Activated naive CD8-positive, alpha-beta T cell treated with anti-CD3 and anti-CD28 coated beads for 36 hours (primary cell): ENCODE measurements at regions not wholly inside any gene's neighbourhood (a gene's known extent, or its start where the extent isn't known, plus 50 kb on each side); places are given as distances from the start of the nearest gene placed in this dataset.

Experiments
- DNase-seq: peaks from one replicate; pipeline ENCODE4 v3.0.0; 2021
- H3K27ac Mint-ChIP-seq: one replicate; pipeline ENCODE4 v1.8.0; 2022; ENCODE audit warnings: mild to moderate bottlenecking, moderate library complexity, mixed read lengths
- H3K27me3 Mint-ChIP-seq: one replicate; pipeline ENCODE4 v1.8.0; 2022; ENCODE audit warnings: mild to moderate bottlenecking, mixed read lengths
- H3K36me3 Mint-ChIP-seq: one replicate; pipeline ENCODE4 v1.8.0; 2021; ENCODE audit warnings: mild to moderate bottlenecking, mixed read lengths
- H3K4me1 Mint-ChIP-seq: one replicate; pipeline ENCODE4 v1.8.0; 2021; ENCODE audit warnings: mixed read lengths
- H3K4me3 Mint-ChIP-seq: one replicate; pipeline ENCODE4 v1.8.0; 2022; ENCODE audit warnings: mild to moderate bottlenecking, moderate library complexity, mixed read lengths
- H3K9me3 Mint-ChIP-seq: one replicate; pipeline ENCODE4 v1.8.0; 2022; ENCODE audit warnings: mixed read lengths

DNA sequence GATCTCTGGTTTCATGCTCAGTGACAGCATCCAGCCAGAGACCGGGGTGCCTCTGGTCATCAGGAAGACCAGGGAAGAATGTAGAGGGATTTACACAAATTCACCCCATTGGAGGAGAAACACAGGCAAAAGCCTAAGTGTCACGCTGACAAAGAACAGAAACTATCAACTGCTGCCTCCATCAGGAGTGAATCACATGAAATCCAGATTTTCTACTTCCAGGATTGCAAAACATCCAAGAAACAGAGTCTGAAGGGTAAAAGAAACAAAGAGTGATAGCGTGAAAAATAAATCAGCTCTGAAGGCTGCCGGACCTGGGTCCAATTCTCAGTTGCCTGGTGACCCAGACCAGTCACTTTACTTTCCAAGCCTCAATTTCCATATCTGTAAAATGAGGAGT lies 136.1 kb upstream of the MAP1LC3B2 start:
- H3K36me3 Mint-ChIP-seq, result no peaks in the 10 kb centered on the region
- no peaks in the 10 kb centered on the region for H3K27me3 Mint-ChIP-seq
- H3K27ac Mint-ChIP-seq, result no peak overlapping the region
- H3K9me3 Mint-ChIP-seq, result peaks cover 4% of the 10 kb centered on the region
- no peak for DNase-seq
- no peaks in the 10 kb centered on the region for H3K4me1 Mint-ChIP-seq
- no peak overlapping the region for H3K4me3 Mint-ChIP-seq

DNA sequence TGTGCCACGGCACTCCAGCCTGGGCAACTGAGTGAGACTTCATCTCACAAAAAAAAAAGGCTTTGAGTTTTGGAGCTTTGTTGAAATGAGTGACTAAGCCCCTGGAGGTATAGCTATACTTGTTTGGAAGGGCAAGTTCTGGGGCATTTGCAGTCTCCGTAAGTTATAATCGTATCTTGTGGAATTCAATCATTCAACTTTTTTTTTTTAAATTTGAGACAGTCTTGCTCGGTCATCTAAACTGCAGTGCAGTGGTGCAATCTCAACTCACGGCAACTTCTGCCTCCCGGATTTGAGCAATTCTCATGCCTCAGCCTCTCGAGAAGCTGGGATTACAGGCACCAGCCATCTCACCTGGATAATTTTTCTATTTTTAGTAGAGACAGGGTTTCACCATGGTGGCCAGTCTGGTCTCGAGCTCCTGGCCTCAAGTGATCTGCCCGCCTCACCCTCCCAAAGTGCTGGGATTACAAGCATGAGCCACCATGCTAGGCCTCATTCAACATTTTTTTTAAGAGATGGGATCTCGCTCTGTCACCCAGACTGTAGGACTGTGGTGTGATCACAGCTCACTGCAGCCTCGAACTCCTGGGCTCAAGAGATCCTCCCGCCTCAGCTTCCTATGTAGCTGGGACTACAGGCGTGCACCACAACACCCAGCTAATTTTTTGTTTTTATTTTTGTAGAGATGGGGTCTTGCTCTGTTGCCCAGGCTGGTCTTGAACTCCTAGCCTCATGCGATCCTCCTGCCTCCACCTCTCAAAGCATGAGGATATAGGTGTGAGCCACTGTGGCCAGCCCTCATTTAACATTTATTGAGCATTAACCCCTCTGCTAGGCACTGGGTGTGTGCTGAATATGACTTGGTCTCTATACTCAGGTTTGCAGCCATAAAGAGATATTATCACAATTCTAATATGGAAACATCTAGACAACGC lies 133.7 kb upstream of the MAP1LC3B2 start:
- no peaks in the 10 kb centered on the region for H3K4me1 Mint-ChIP-seq

DNA sequence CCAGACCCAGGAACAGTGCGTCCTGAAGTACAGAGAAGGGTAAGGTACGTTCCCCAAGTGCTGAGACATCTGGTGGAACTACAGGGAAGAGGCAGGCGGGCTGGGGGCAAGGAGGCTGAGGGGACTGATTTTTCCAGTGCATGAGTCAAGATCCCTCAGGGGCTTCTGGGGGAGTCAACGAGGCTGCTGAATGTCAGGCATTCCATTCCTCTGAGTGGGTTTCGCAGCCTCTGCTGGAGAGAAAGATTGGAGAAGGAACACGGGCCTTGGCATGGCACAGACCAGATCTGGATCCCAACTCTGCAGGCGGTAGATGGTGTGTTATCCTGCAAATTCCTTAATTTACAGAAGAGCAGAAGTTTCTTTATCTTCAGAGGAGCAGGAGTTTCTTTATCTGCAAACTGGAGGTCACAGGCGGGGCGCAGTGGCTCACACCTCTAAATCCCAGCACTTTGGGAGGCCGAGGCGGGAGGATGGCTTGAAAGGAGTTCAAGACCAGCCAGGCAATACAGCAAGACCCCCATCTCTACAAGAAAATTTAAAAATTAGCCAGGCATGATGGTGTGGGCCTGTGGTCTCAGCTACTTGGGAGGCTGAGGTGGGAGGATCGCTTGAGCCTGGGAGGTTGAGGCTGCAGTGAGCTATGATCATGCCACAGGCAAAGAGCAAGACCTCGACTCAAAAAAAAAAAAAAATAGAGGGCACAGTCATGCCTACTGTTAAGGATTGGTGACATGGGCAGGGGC lies 132.6 kb upstream of the MAP1LC3B2 start:
- no peak overlapping the region for H3K27ac Mint-ChIP-seq
- no peak for DNase-seq
- peaks cover 4% of the 10 kb centered on the region for H3K9me3 Mint-ChIP-seq
- H3K36me3 Mint-ChIP-seq, result no peaks in the 10 kb centered on the region
- no peaks in the 10 kb centered on the region for H3K27me3 Mint-ChIP-seq
- no peaks in the 10 kb centered on the region for H3K4me1 Mint-ChIP-seq
- H3K4me3 Mint-ChIP-seq, result no peak overlapping the region

More for the DNA sequence above, 133.7 kb upstream of the MAP1LC3B2 start:
- Mint-ChIP-seq H3K36me3 (no peaks in the 10 kb centered on the region), H3K27ac (no peak overlapping the region), H3K9me3 (peaks cover 4% of the 10 kb centered on the region), H3K4me3 (no peak overlapping the region), H3K27me3 (no peaks in the 10 kb centered on the region)
- no peak for DNase-seq

DNA sequence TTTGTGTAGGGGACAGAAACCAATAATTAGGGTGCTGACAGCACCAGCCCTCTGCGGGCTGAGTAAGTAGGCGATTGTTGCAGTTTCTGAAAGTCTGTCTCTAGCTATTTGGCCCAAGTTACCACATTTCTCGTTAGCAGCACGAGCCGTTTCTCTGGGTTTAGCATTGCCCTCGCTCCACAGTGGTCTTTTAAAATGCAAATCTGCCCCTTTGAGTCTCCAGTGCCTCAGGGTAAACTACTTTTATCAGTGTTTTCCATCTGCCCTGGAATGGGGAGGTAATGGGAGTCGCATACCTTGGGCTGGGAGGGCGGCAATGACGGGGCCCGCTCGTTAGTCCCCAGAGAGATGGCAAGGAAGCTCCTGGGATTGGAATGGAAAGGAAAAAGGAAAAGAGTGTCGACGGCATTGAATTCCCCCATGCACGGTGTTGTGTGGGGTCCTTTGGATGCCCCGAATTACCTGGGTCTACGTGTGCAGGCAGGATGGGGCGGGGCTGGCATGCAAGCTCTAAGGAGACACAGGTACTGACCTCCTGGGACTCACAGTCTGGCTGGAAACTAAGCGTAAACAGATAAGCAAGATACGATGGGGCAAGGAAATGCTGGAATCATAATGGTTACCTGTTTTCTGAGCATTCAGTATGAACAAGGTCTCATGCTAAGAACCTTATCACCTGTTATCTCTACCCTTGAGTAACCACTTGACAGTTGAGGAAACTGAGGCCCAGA lies 131.8 kb upstream of the MAP1LC3B2 start:
- H3K9me3 Mint-ChIP-seq, result no peaks in the 10 kb centered on the region
- no peak overlapping the region for H3K27ac Mint-ChIP-seq
- no peaks in the 10 kb centered on the region for H3K36me3 Mint-ChIP-seq

DNA sequence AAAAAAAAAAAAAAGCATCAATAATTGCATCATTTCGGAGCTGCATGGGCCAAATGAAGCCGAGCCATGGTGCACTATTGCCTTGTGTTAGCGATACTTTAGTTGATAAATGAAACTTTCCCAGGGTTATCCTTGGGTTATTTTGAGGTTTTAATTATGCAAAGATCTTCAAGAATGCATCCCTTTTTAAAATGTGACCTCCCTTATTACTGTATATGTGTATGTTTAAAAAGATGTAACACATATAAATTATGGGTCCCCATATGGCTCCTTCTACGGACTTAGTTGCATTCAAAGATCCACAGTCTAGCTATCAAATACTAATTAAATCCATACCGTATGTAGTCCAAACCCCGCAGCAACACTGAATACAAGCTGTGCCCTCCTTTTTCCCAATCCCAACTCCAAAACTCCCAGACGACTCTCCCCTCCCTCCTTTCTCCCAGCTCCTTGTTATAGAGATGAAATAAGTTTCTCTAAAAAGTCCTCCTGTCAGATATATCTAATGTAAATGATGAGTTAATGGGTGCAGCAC lies 129.3 kb upstream of the MAP1LC3B2 start:
- no peak overlapping the region for H3K27ac Mint-ChIP-seq
- H3K4me3 Mint-ChIP-seq, result no peak overlapping the region
- H3K4me1 Mint-ChIP-seq, result peaks cover 3% of the 10 kb centered on the region
- no peaks in the 10 kb centered on the region for H3K27me3 Mint-ChIP-seq
- no peaks in the 10 kb centered on the region for H3K9me3 Mint-ChIP-seq
- peaks cover 2% of the 10 kb centered on the region for H3K36me3 Mint-ChIP-seq
- DNase-seq, result no peak

More for the DNA sequence above, 131.8 kb upstream of the MAP1LC3B2 start:
- Mint-ChIP-seq H3K27me3 (no peaks in the 10 kb centered on the region), H3K4me1 (no peaks in the 10 kb centered on the region), H3K4me3 (no peak overlapping the region)
- DNase-seq, result no peak

DNA sequence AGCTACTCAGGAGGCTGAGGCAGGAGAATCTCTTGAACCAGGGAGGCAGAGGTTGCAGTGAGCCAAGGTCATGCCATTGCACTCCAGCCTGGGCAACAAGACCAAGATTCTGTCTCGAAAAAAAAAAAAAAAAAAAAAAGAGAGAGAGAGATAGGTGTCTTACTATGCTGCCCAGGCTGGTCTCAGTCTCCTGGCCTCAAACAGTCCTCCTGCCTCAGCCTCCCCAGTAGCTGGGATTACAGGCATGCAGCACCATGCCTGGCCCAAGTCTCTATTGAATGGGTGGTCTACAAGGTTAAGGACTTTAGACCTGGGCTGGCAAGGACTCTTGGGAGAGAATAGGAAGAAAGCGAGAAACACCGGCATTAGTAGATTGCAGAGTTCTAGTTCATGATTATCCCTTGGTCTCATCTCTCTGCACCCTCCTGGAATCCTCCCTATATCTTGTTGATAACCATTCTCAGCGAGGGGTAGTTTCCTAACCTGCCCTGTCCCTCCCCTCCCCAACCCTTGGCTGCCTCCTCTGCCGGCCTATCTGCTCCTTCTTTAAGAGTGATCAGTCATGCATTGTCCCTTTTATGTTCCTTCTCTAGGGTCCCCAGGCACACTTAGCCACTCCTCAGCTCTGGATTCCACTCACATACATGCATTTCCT lies 128.1 kb upstream of the MAP1LC3B2 start:
- peaks cover 3% of the 10 kb centered on the region for H3K4me1 Mint-ChIP-seq
- H3K27ac Mint-ChIP-seq, result no peak overlapping the region
- no peaks in the 10 kb centered on the region for H3K27me3 Mint-ChIP-seq
- H3K9me3 Mint-ChIP-seq, result no peaks in the 10 kb centered on the region
- no peak for DNase-seq
- peaks cover 2% of the 10 kb centered on the region for H3K36me3 Mint-ChIP-seq
- no peak overlapping the region for H3K4me3 Mint-ChIP-seq

DNA sequence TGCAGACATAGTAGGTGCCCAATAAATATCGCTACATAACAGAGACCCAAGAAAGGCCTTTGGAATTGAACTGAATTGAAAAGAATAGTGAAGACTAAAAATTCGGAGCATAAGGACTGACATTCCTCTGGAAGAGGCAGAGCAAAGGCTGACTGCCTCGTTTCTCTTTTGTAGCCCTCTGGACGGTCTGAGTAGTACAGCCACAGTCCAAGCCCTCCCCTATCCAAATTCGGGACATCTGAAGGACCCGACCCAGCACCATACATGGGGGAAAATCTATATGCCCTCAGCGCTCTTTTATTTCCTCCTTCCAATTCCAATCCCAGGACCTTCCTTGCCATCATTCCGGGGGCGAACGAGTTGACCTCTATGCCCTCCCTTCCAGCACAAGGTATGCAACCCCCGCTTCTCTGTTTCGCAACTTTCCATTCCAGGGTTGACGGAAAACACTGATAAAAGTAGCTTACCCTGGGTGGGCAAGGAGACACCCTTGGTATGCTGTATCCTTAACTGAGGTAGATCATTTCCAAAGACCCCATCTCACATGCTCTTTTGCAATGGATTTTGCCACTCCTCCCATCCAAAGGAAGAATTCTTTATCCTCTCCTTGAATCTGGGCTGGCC lies 127.4 kb upstream of the MAP1LC3B2 start:
- H3K36me3 Mint-ChIP-seq, result peaks cover 2% of the 10 kb centered on the region
- peaks cover 3% of the 10 kb centered on the region for H3K4me1 Mint-ChIP-seq
- DNase-seq, result no peak
- H3K27ac Mint-ChIP-seq, result no peak overlapping the region
- H3K27me3 Mint-ChIP-seq, result no peaks in the 10 kb centered on the region
- no peak overlapping the region for H3K4me3 Mint-ChIP-seq
- H3K9me3 Mint-ChIP-seq, result no peaks in the 10 kb centered on the region

DNA sequence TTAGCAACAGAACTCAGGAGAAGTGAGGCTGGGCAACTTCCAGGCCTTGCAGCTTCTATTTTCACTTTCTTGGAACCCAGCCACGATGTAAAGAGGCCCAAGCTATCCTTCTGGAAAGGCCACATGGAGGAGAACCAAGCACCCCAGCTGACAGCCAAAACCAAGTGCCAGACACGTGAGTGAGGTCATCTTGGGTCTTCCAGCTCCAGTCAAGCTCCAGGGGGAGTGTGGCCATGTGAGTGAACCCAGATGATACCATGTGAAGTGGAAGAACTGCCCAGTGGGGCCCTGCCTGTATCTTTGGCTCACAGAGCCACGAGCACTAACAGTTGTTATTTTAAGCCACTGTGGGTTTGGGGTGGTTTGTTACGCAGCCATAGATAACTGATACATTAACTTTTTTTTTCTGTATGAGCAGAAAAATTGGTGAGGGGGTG lies 126.8 kb upstream of the MAP1LC3B2 start:
- no peaks in the 10 kb centered on the region for H3K9me3 Mint-ChIP-seq
- H3K4me1 Mint-ChIP-seq, result peaks cover 3% of the 10 kb centered on the region
- DNase-seq, result no peak
- no peak overlapping the region for H3K27ac Mint-ChIP-seq
- H3K36me3 Mint-ChIP-seq, result peaks cover 2% of the 10 kb centered on the region
- H3K4me3 Mint-ChIP-seq, result no peak overlapping the region
- H3K27me3 Mint-ChIP-seq, result no peaks in the 10 kb centered on the region

DNA sequence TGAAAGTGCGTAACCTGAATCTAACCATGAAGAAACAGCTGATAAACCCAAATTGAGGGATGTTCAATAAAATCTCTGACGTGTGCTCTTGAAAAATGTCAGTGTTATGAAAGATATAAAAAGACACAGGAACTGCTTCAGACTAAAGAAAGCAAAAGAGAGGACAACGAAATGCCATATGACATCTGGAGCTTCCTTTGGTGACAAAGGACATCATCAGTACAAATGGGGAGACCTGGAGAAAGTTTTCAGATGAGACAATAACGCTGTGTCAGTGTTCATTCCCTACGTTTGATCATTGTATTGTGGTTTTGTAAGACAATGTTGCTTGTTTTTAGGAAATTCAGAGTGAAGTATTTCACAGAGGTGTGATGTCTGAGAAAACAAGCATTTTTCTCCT lies 125.9 kb upstream of the MAP1LC3B2 start:
- H3K4me3 Mint-ChIP-seq, result no peak overlapping the region
- no peak for DNase-seq
- H3K9me3 Mint-ChIP-seq, result no peaks in the 10 kb centered on the region
- no peak overlapping the region for H3K27ac Mint-ChIP-seq
- peaks cover 2% of the 10 kb centered on the region for H3K36me3 Mint-ChIP-seq
- no peaks in the 10 kb centered on the region for H3K27me3 Mint-ChIP-seq
- H3K4me1 Mint-ChIP-seq, result peaks cover 3% of the 10 kb centered on the region

DNA sequence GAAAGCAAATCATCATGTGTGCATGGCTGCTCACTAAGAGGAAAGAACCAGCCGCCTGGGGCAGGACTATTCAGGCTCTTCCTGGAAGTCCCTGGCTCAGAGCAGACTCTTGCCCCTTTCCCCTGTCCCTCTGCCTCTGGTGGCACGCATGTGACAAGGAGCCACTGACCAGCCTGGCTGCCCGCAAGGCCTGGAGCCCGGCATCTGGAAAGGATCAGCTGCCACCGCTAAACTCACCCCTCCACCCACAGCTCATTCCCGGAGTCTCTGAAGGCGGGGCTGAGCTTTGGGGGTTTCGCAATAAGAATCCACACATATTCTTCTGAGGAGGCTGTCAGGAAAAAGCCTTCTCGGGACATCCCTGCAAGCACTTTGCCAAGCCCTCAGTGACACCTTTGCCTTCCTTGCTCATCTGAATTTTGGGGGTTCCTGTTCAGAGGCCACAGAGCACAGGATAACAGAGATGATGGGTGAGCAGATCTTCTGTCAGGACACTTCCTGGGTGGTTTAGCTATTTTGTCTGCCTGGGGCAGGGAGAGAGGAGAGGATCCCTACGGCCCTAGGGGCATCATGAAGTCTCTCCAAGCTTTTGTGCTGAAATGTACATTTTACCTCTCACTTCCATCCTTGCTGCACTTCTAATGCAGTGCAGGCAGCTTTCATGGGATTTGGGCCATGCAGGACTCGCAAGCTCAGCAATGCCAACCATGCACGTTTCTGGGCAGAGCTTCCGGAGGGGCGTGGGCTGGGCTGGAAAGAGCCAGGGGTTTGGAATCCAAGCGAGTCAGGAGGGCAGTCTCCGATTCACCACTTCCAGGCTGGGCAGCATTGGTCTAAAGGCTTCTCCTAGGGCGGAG lies 124.8 kb upstream of the MAP1LC3B2 start:
- H3K27ac Mint-ChIP-seq, result no peak overlapping the region
- no peak for DNase-seq
- H3K36me3 Mint-ChIP-seq, result peaks cover 2% of the 10 kb centered on the region
- no peaks in the 10 kb centered on the region for H3K27me3 Mint-ChIP-seq
- H3K4me1 Mint-ChIP-seq, result peaks cover 3% of the 10 kb centered on the region
- H3K4me3 Mint-ChIP-seq, result no peak overlapping the region
- H3K9me3 Mint-ChIP-seq, result no peaks in the 10 kb centered on the region

DNA sequence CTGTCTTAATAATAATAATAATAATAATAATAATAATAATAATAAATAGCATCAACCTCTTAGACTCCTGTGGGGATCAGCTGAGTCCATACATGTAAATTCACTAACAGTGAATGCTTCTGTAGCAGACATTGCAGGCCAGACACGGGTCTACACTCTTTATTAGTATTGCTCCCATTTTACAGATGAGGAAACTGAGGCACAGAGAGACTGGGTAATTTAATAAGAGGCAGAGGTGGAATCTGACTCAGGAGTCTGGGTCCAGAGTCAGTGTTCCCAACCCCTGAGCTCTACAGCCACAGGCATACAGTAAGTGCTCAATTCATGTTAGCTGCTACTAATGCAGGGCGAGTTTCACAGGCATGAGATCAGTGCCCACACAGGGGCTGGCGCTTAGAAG lies 123.2 kb upstream of the MAP1LC3B2 start:
- Mint-ChIP-seq H3K36me3 (peaks cover 2% of the 10 kb centered on the region), H3K4me1 (peaks cover 3% of the 10 kb centered on the region), H3K9me3 (no peaks in the 10 kb centered on the region), H3K4me3 (no peak overlapping the region), H3K27me3 (no peaks in the 10 kb centered on the region), H3K27ac (no peak overlapping the region)
- no peak for DNase-seq

DNA sequence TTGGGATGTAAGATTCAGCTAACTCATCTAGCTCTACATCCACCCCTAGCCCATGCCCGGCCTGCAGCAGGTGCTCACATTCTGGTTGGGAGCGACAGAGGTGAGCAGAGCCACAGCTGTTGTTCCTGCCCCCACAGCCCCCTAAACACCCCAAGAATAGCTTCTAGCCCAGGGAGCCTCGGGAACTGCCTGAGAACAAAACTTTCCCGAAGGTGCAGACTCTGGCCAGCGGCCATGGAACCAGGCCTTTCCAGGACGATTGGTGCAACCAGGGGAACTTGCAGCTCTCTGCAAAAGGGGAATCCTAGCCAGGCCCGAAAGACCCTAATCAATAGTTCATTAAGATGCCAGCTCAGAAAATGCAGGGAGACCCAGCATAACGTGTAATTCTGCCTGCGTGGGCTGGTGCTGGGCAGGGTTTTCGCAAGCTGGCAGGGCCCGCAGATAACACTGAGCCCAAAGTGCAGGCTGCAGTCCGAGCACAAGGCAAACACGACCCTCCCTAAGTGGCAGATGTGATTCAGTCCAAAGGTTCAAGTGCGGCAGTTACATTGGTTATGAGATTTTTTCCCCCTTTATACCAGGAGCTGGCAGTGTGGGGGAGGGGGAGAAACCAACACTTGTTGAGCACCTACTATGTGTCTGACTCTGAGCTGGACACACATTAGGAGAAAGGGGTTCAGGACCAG lies 122.5 kb upstream of the MAP1LC3B2 start:
- Mint-ChIP-seq H3K4me3 (no peak overlapping the region), H3K27me3 (no peaks in the 10 kb centered on the region), H3K4me1 (peaks cover 3% of the 10 kb centered on the region), H3K36me3 (peaks cover 2% of the 10 kb centered on the region), H3K27ac (no peak overlapping the region), H3K9me3 (no peaks in the 10 kb centered on the region)
- DNase-seq, result no peak

DNA sequence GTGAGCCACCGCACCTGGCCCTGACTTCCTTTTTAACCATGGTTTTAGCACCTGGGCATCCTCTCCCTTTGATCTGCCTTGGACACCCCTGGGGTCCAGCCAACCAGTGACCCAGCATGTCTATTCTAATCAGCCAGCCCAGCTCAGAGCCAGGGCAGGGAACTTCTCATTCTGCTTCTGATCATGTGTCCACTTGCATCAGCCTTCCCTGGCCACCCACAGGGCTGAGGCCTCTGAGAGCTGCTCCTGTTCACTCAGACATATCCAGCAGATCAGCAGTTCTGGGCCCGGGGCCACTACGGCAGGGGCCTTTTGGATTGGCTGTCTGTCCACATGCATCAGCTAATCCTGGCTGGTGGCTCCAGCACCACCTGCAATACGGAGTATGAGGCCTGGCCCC lies 117.9 kb upstream of the MAP1LC3B2 start:
- no peaks in the 10 kb centered on the region for H3K36me3 Mint-ChIP-seq
- H3K27me3 Mint-ChIP-seq, result no peaks in the 10 kb centered on the region
- no peak for DNase-seq
- H3K4me3 Mint-ChIP-seq, result no peak overlapping the region
- H3K27ac Mint-ChIP-seq, result no peak overlapping the region
- no peaks in the 10 kb centered on the region for H3K9me3 Mint-ChIP-seq
- H3K4me1 Mint-ChIP-seq, result peaks cover 6% of the 10 kb centered on the region
